RWPE2 (cell line): ENCODE measurements at regions not wholly inside any gene's neighbourhood (a gene's known extent, or its start where the extent isn't known, plus 50 kb on each side); places are given as distances from the start of the nearest gene placed in this dataset.

Experiments
- ATAC-seq: fragments of 200-7000 bp; cut with Tn5 transposase; 3 replicates; pipeline ENCODE4 v1.9.1; 2021; ENCODE audit warnings: low read depth
- DNase-seq: peaks from one replicate; pipeline ENCODE4 v3.0.0-alpha.2; 2020; ENCODE audit warnings: low spot score
- H3K27ac ChIP-seq: fragments of 450-650 bp; 2 replicates; pipeline ENCODE4 v1.5.1; 2017; ENCODE audit warnings: mild to moderate bottlenecking; ENCODE audit not compliant: poor library complexity, severe bottlenecking
- H3K27me3 ChIP-seq: fragments of 250-450 bp; sonication (Bioruptor Pico); 2 replicates; pipeline ENCODE4 v1.5.1; 2021; ENCODE audit warnings: mild to moderate bottlenecking, moderate library complexity; ENCODE audit not compliant: insufficient read depth, poor library complexity, severe bottlenecking
- H3K36me3 ChIP-seq: fragments of 250-450 bp; sonication (Bioruptor Pico); 2 replicates; pipeline ENCODE4 v1.5.1; 2020; ENCODE audit warnings: low read depth, mild to moderate bottlenecking, moderate library complexity
- H3K4me1 ChIP-seq: fragments of 250-450 bp; sonication (Bioruptor Pico); 2 replicates; pipeline ENCODE4 v1.5.1; 2021; ENCODE audit warnings: mild to moderate bottlenecking, moderate library complexity; ENCODE audit not compliant: insufficient read depth, poor library complexity, severe bottlenecking
- H3K4me3 ChIP-seq: fragments of 250-450 bp; sonication (Bioruptor Pico); 2 replicates; pipeline ENCODE4 v1.5.1; 2021; ENCODE audit warnings: mild to moderate bottlenecking, moderate library complexity; ENCODE audit not compliant: severe bottlenecking
- H3K9me3 ChIP-seq: fragments of 250-450 bp; sonication (Bioruptor Pico); 2 replicates; pipeline ENCODE4 v1.5.1; 2021; ENCODE audit warnings: mild to moderate bottlenecking, moderate library complexity; ENCODE audit not compliant: severe bottlenecking
- TF ChIP-seq, protein P1 (sequence below): fragments of 450-650 bp; IDR thresholded peaks from one replicate; pipeline ENCODE4 v1.5.1; 2017; ENCODE audit warnings: mild to moderate bottlenecking, moderate library complexity; ENCODE audit not compliant: poor library complexity, severe bottlenecking

DNA sequence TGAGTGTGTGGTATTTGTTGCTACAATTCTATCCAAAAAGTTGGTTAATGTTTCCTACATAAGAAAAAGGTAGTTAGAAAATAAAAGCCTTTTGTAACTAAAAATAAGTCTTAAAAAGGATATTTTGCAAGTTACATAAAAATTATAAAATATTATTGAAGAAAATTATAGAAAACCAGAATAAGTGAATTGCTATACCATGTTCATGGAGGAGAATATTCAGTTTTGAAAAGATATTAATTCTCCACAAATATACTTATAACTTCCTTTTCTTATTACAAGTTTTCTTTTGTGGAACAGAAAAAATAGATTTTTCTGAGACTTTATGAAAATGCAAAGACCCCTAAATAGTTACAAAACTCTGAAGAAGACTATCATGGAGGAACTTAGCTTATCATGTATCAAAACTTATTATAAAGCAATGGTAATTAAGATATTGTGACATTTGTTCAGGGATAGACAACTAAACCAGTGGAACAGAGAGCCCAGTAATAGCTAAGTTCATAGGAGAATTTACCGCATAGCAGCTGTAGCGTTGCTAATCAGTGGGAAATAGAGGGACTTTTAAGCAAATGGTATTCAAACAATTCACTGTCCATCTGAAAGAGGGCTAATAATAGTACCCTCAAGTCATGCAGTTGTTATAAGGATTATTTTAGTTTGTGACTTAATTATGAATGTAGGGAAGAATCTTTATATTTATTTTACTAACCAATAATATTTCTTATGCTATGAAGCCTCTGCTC, 515.2 kb upstream of the ZNF608 start:
- no peak overlapping the region for H3K4me3 ChIP-seq
- peaks cover 3% of the 10 kb centered on the region for H3K9me3 ChIP-seq
- ATAC-seq, result no peak
- H3K4me1 ChIP-seq, result no peaks in the 10 kb centered on the region
- no peak overlapping the region for H3K27ac ChIP-seq
- no peaks in the 10 kb centered on the region for H3K36me3 ChIP-seq
- TF ChIP-seq, protein P1, sequence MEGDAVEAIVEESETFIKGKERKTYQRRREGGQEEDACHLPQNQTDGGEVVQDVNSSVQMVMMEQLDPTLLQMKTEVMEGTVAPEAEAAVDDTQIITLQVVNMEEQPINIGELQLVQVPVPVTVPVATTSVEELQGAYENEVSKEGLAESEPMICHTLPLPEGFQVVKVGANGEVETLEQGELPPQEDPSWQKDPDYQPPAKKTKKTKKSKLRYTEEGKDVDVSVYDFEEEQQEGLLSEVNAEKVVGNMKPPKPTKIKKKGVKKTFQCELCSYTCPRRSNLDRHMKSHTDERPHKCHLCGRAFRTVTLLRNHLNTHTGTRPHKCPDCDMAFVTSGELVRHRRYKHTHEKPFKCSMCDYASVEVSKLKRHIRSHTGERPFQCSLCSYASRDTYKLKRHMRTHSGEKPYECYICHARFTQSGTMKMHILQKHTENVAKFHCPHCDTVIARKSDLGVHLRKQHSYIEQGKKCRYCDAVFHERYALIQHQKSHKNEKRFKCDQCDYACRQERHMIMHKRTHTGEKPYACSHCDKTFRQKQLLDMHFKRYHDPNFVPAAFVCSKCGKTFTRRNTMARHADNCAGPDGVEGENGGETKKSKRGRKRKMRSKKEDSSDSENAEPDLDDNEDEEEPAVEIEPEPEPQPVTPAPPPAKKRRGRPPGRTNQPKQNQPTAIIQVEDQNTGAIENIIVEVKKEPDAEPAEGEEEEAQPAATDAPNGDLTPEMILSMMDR, result no peak
- no peaks in the 10 kb centered on the region for H3K27me3 ChIP-seq
- no peak for DNase-seq

DNA sequence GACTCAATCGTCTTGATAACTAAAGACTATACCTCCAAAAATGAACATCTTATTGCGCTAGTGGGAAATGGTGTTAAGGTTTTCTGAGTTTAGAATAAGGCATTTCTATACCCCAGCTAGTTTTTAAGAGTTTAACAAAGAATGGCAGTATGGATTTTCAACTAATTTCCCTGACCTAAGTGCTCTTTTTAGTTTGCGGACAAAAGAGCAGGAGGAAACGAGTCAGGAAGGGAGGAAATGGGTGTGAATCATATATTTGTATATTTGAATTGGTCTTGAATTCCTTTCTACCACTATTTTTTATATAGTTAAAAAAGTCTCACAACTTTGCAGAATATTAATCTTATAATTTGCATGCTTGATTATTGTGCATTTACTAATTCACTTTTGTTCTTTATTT, 516.3 kb upstream of the ZNF608 start:
- Histone ChIP-seq H3K27ac (no peak overlapping the region), H3K9me3 (peaks cover 3% of the 10 kb centered on the region), H3K4me1 (no peaks in the 10 kb centered on the region), H3K4me3 (no peak overlapping the region), H3K27me3 (no peaks in the 10 kb centered on the region), H3K36me3 (no peaks in the 10 kb centered on the region)
- TF ChIP-seq, protein P1, result no peak
- DNase-seq, result no peak
- no peak for ATAC-seq

DNA sequence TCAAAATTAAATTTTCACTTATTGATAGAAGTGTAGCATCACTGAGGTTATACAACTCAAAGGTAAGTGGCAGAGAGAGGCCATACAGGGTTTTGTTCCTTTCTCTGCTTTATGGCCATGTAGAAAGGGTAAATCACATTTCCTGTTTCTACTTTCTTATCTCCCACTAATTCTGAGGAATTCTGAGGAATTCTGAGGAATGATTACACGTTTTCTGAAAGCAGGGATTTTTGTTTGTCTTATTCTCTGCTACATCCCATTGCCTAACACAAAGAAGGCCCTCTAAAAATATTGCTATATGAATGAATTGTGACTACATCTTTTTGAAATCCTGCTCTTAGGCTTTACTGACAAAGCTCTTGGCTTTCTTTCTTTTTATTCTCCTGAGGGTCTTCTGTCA, 516.9 kb upstream of the ZNF608 start:
- Histone ChIP-seq H3K4me3 (no peak overlapping the region), H3K36me3 (no peaks in the 10 kb centered on the region), H3K4me1 (no peaks in the 10 kb centered on the region), H3K9me3 (peaks cover 3% of the 10 kb centered on the region), H3K27me3 (no peaks in the 10 kb centered on the region), H3K27ac (peak overlapping the region; percentile 5)
- ATAC-seq (no peak), DNase-seq (no peak)
- TF ChIP-seq, protein P1, result no peak

- H3K4me1 ChIP-seq, result no peaks in the 10 kb centered on the region
- H3K9me3 ChIP-seq, result peaks cover 3% of the 10 kb centered on the region
- no peaks in the 10 kb centered on the region for H3K36me3 ChIP-seq
- ATAC-seq (no peak), DNase-seq (no peak)
- H3K27ac ChIP-seq, result no peak overlapping the region
- TF ChIP-seq, protein P1, result no peak
- H3K4me3 ChIP-seq, result no peak overlapping the region
- H3K27me3 ChIP-seq, result no peaks in the 10 kb centered on the region
Observed at GRCh38 chr5:125266106-125266505, 519.7 kb upstream of the ZNF608 start.

DNA sequence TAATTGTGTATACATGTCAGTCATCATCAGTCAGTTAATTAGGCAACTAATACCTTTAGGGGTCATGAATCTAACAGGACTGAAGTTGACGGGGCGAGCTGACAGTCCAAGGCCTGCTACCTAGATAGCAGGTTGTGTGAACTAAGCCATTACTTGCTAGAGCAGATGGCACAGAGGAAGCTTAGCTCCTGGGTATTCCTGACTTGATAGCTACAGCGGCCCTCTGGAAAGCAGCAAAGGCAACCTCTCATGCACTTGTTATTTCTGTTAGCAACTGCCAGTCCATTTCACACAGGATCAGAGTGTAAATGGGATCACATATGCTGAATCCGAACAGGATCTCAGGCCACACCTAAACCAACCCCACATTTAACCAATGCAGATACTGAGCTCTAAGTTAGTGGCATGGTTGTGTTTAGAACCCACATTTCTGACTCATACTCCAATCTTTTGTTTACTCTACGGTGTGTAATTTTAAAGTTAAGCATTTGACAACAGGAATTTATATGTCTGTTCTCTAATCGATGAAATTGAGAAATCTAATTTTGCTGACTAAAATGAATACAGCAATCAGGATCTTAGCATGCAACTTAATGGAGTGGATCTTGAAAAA, 521.3 kb upstream of the ZNF608 start:
- H3K4me1 ChIP-seq, result no peaks in the 10 kb centered on the region
- H3K9me3 ChIP-seq, result no peaks in the 10 kb centered on the region
- H3K36me3 ChIP-seq, result no peaks in the 10 kb centered on the region
- no peak overlapping the region for H3K4me3 ChIP-seq
- TF ChIP-seq, protein P1, result no peak
- no peak overlapping the region for H3K27ac ChIP-seq
- no peaks in the 10 kb centered on the region for H3K27me3 ChIP-seq
- ATAC-seq, result no peak
- no peak for DNase-seq
